ENCODE measurements at regions not wholly inside any gene's neighbourhood (a gene's known extent, or its start where the extent isn't known, plus 50 kb on each side); places are given as distances from the start of the nearest gene placed in this dataset.

DNA sequence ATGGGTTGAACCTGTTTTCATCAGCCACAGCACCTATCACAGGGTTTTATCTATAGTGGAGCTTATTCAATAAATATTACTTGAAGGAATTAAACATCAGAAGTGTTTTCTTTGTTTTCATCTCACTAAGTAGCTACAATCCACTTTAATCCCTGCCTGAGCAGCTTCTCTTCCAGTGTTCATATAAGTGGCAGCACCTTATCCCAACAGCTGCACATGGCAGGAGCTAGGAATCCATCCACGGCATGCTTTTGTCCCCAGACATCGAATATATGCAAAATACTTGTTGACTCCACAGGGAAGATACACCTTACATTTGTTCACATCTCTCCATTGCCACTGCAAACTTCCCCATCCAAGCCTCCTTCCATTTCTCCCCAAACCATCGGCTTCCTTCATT lies 549.8 kb upstream of the FAM241A start:
- POLR2A ChIA-PET = no interaction called here
- no peak for DNase-seq (ENCODE audit: extremely low spot score)
- TF ChIP-seq FOXA1 (IDR thresholded peaks at IDR 0.05) = no peak
- TF ChIP-seq FOXK2 (IDR thresholded peaks at IDR 0.05) = no peak
- TF ChIP-seq, protein P1, sequence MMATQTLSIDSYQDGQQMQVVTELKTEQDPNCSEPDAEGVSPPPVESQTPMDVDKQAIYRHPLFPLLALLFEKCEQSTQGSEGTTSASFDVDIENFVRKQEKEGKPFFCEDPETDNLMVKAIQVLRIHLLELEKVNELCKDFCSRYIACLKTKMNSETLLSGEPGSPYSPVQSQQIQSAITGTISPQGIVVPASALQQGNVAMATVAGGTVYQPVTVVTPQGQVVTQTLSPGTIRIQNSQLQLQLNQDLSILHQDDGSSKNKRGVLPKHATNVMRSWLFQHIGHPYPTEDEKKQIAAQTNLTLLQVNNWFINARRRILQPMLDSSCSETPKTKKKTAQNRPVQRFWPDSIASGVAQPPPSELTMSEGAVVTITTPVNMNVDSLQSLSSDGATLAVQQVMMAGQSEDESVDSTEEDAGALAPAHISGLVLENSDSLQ (IDR thresholded peaks at IDR 0.05) = no peak
- TF ChIP-seq TARDBP (IDR thresholded peaks at IDR 0.05) = no peak
- CTCF ChIA-PET = no interaction called here

DNA sequence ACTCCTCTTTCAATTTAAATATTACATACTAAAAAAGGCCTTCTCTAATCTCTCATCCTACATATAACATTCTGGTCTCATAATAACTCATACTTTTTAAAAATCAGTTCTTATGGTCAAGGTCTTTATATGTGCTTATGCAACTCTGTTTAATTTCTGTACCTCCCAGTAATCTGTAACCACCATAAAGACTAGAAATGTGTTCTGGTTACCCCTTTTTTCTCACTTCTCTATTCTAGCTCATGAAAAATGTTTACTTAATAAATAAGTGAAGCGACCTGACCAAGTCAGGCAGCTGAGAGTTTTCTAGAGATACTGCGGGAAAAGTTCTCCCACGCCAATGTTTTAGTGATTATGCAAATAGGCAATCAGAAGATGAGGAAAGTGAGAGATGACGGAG lies 548.8 kb upstream of the FAM241A start:
- TF ChIP-seq LEF1 (IDR thresholded peaks at IDR 0.05; ENCODE audit: borderline replicate concordance) (no peak), HDGF (IDR thresholded peaks at IDR 0.05; ENCODE audit: borderline replicate concordance) (no peak), FOXK2 (IDR thresholded peaks at IDR 0.05) (no peak), ZNF384 (IDR thresholded peaks at IDR 0.05) (no peak), FOXM1 (IDR thresholded peaks at IDR 0.05; ENCODE audit: borderline replicate concordance) (no peak), ARNT (IDR thresholded peaks at IDR 0.05) (no peak), SUZ12 (IDR thresholded peaks at IDR 0.05) (no peak), TARDBP (IDR thresholded peaks at IDR 0.05) (no peak), L3MBTL2 (conservative IDR thresholded peaks at IDR 0.05) (no peak), NFRKB (IDR thresholded peaks at IDR 0.05) (no peak), FOXA1 (IDR thresholded peaks at IDR 0.05) (no peak), ELF4 (IDR thresholded peaks at IDR 0.05) (no peak), CTBP1 (IDR thresholded peaks at IDR 0.05; ENCODE audit: borderline replicate concordance) (no peak), SP1 (IDR thresholded peaks at IDR 0.05) (no peak)
- TF ChIP-seq, protein P1 (IDR thresholded peaks at IDR 0.05) = no peak
- POLR2A ChIA-PET = no interaction called here
- CTCF ChIA-PET = no interaction called here
- DNase-seq (ENCODE audit: extremely low spot score) = no peak

DNA sequence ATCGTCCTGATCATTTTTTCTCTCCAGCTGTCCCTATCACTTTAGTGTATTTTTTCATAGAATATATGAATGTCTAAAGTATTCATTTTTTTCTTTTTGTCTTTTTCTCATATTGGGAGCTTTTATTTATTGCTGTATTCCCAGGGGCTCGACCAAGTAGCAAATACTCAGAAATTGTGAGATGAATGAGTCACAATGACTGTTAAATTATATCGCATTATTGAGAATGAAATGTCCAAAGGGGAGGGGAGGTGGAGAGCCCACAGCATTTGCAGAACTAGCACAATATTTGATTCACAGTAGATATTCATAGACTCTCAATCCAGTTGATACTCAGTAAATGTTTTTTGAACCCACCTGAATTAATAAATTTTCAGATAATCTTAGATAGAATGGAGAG lies 543.6 kb upstream of the FAM241A start:
- CTCF ChIA-PET = no interaction called here

DNA sequence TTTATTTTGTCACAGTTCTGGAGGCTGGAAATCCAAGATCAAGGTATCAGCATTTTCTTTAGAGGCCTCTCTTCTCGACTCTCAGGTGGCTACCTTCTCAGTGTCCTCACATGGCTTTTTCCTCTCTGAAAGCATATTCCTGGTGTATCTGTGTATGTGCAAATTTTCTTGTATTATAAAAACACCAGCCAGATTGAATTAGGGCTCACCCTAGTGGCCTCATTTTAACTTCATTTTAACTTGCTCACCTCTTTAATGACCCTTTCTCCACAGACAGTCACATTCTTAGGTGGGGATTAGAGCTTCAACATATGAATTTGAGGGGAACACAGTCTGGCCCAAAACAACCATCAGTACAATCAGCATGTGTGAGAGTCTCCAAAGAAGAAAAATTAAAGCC lies 542.4 kb upstream of the FAM241A start:
- no peak for DNase-seq (ENCODE audit: extremely low spot score)
- TF ChIP-seq FOXM1 (IDR thresholded peaks at IDR 0.05; ENCODE audit: borderline replicate concordance) (no peak), ZNF384 (IDR thresholded peaks at IDR 0.05) (no peak), TARDBP (IDR thresholded peaks at IDR 0.05) (no peak), SUZ12 (IDR thresholded peaks at IDR 0.05) (no peak), CTBP1 (IDR thresholded peaks at IDR 0.05; ENCODE audit: borderline replicate concordance) (no peak), FOXA1 (IDR thresholded peaks at IDR 0.05) (no peak), L3MBTL2 (conservative IDR thresholded peaks at IDR 0.05) (no peak)
- CTCF ChIA-PET = no interaction called here
- POLR2A ChIA-PET = no interaction called here

More for the DNA sequence above, 543.6 kb upstream of the FAM241A start:
- POLR2A ChIA-PET = no interaction called here
- no peak for TF ChIP-seq FOXK2 (IDR thresholded peaks at IDR 0.05)
- no peak for TF ChIP-seq CTBP1 (IDR thresholded peaks at IDR 0.05; ENCODE audit: borderline replicate concordance)
- no peak for TF ChIP-seq ZNF384 (IDR thresholded peaks at IDR 0.05)
- no peak for TF ChIP-seq SUZ12 (IDR thresholded peaks at IDR 0.05)
- no peak for TF ChIP-seq LEF1 (IDR thresholded peaks at IDR 0.05; ENCODE audit: borderline replicate concordance)
- TF ChIP-seq TARDBP (IDR thresholded peaks at IDR 0.05) = no peak
- no peak for TF ChIP-seq SP1 (IDR thresholded peaks at IDR 0.05)
- no peak for TF ChIP-seq FOXA1 (IDR thresholded peaks at IDR 0.05)
- TF ChIP-seq, protein P1 (IDR thresholded peaks at IDR 0.05) = no peak
- TF ChIP-seq NFRKB (IDR thresholded peaks at IDR 0.05) = no peak
- TF ChIP-seq L3MBTL2 (conservative IDR thresholded peaks at IDR 0.05) = no peak
- no peak for TF ChIP-seq ELF4 (IDR thresholded peaks at IDR 0.05)
- no peak for TF ChIP-seq FOXM1 (IDR thresholded peaks at IDR 0.05; ENCODE audit: borderline replicate concordance)
- no peak for TF ChIP-seq ARNT (IDR thresholded peaks at IDR 0.05)
- no peak for TF ChIP-seq BHLHE40 (IDR thresholded peaks at IDR 0.05; ENCODE audit: borderline replicate concordance)
- DNase-seq (ENCODE audit: extremely low spot score) = no peak

DNA sequence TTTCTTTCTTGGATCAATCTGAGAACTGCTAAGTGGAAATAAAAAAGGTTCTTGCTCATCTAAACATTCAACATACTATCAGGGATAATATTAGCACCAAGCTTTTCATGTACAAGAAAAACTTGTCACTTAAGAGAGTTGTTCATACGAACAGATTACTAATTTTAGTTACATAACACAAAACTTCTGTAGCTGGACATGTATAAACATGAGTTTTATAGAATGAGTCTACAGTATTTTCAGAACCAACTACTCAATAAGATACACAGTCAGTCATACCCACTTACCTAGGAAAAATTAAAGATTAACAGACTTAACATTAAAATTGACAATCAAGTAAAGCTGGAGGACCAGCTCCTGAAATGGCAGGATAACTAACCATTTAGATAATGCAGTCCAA lies 540.1 kb upstream of the FAM241A start:
- TF ChIP-seq FOXA1 (IDR thresholded peaks at IDR 0.05) = no peak
- TF ChIP-seq FOXM1 (IDR thresholded peaks at IDR 0.05; ENCODE audit: borderline replicate concordance) = no peak
- TF ChIP-seq NFRKB (IDR thresholded peaks at IDR 0.05) = no peak
- no peak for TF ChIP-seq HDGF (IDR thresholded peaks at IDR 0.05; ENCODE audit: borderline replicate concordance)
- TF ChIP-seq LEF1 (IDR thresholded peaks at IDR 0.05; ENCODE audit: borderline replicate concordance) = no peak
- TF ChIP-seq ZNF384 (IDR thresholded peaks at IDR 0.05) = no peak
- no peak for TF ChIP-seq TARDBP (IDR thresholded peaks at IDR 0.05)
- no peak for TF ChIP-seq L3MBTL2 (conservative IDR thresholded peaks at IDR 0.05)
- ChIA-PET POLR2A (no interaction called here), CTCF (no interaction called here)
- no peak for DNase-seq (ENCODE audit: extremely low spot score)

DNA sequence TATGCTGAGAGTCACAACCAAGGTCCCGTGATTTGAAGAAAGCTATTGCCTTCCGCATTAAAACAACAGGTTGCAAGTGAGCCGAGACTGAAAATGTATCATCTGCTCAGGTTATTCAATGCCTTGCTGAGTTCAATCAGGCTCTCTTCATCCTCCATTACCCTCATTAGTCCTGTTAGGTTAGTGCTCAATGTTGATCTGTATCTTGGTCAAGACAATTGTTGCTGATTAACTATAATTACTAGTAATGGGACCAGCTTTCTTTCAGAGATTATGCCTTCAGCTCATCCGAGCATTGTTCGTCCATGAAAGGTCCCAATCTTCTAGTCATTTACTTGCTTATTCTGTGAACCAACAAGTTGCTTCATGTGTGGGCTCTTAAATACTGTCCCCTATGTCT lies 534.6 kb upstream of the FAM241A start:
- no peak for TF ChIP-seq FOXA1 (IDR thresholded peaks at IDR 0.05)
- TF ChIP-seq ELF4 (IDR thresholded peaks at IDR 0.05) = no peak
- no peak for TF ChIP-seq FOXK2 (IDR thresholded peaks at IDR 0.05)
- no peak for TF ChIP-seq SUZ12 (IDR thresholded peaks at IDR 0.05)
- TF ChIP-seq, protein P1 (IDR thresholded peaks at IDR 0.05) = no peak
- TF ChIP-seq HDGF (IDR thresholded peaks at IDR 0.05; ENCODE audit: borderline replicate concordance) = no peak
- ChIA-PET POLR2A (no interaction called here), CTCF (no interaction called here)
- no peak for DNase-seq (ENCODE audit: extremely low spot score)

Measured in HEK293T (cell line).